Suprapubic skin (tissue), 4 donors: ENCODE measurements at regions not wholly inside any gene's neighbourhood (a gene's known extent, or its start where the extent isn't known, plus 50 kb on each side); places are given as distances from the start of the nearest gene placed in this dataset.

Experiments used
- DNase-seq, 2 donors: peaks; one replicate each; pipeline ENCODE4 v3.0.0-alpha.2; 2019; ENCODE audit warnings: low spot score in 2 of 2
- H3K27ac ChIP-seq: fragments of 200-600 bp; sonication (generic); one replicate; pipeline ENCODE4 v1.5.1; 2019
- H3K27me3 ChIP-seq: fragments of 200-600 bp; sonication (generic); one replicate; pipeline ENCODE4 v1.5.1; 2019
- H3K36me3 ChIP-seq: fragments of 200-600 bp; sonication (generic); one replicate; pipeline ENCODE4 v1.5.1; 2019
- H3K4me1 ChIP-seq: fragments of 200-600 bp; sonication (generic); one replicate; pipeline ENCODE4 v1.5.1; 2019
- H3K4me3 ChIP-seq: fragments of 200-600 bp; sonication (generic); one replicate; pipeline ENCODE4 v1.5.1; 2019; ENCODE audit warnings: mild to moderate bottlenecking
- H3K9me3 ChIP-seq: fragments of 200-600 bp; sonication (generic); one replicate; pipeline ENCODE4 v1.5.1; 2019
- CTCF ChIP-seq, 2 donors: fragments of 200-600 bp in 1 of 2; fragments of 450-650 bp in 1 of 2; sonication (generic) in 1 of 2; IDR thresholded peaks; one replicate each; pipeline ENCODE4 v1.5.1; 2016 to 2019; ENCODE audit warnings: antibody characterized with exemption in 2 of 2, mild to moderate bottlenecking in 1 of 2, moderate library complexity in 1 of 2
- EP300 ChIP-seq: sonication (generic); formaldehyde crosslinking; IDR thresholded peaks from one replicate; pipeline ENCODE4 v1.6.1; 2017; ENCODE audit warnings: antibody characterized with exemption
- POLR2A ChIP-seq, 2 donors: fragments of 450-650 bp; IDR thresholded peaks; one replicate each; pipeline ENCODE4 v1.6.1; 2017; ENCODE audit warnings: antibody characterized with exemption in 2 of 2, mild to moderate bottlenecking in 2 of 2, moderate library complexity in 2 of 2
- POLR2AphosphoS5 ChIP-seq, 3 donors: sonication (generic); formaldehyde crosslinking; IDR thresholded peaks; one replicate each; pipeline ENCODE4 v1.6.1; 2017; ENCODE audit warnings: antibody characterized with exemption in 3 of 3
- WGBS: methylation state at CpG from one replicate; pipeline ENCODE4 v1.1.5; 2018; 5-methylcytosine and 5-hydroxymethylcytosine counted together

GRCh38 chr5:138631096-138631928, 56.1 kb upstream of the HSPA9 start:
- 78% methylated on average over 4 of the region's 5 CpGs for WGBS
- no peak overlapping the region for H3K27ac ChIP-seq
- H3K4me1 ChIP-seq: peaks cover 12% of the 10 kb centered on the region
- H3K27me3 ChIP-seq: no peaks in the 10 kb centered on the region
- no peak for TF ChIP-seq EP300
- TF ChIP-seq POLR2A (IDR thresholded peaks at IDR 0.05): no peak
- no peak for TF ChIP-seq CTCF (IDR thresholded peaks at IDR 0.05)
- no peak for TF ChIP-seq POLR2AphosphoS5 (IDR thresholded peaks at IDR 0.05)
- no peaks in the 10 kb centered on the region for H3K36me3 ChIP-seq
- DNase-seq: peak in 1 of 2 donors; percentile 25
- H3K9me3 ChIP-seq: no peaks in the 10 kb centered on the region
- no peak overlapping the region for H3K4me3 ChIP-seq

GRCh38 chr5:138629392-138629791, 54.2 kb upstream of the HSPA9 start:
- Histone ChIP-seq H3K4me1 (no peaks in the 10 kb centered on the region), H3K27ac (no peak overlapping the region), H3K36me3 (no peaks in the 10 kb centered on the region), H3K4me3 (no peak overlapping the region), H3K9me3 (no peaks in the 10 kb centered on the region), H3K27me3 (no peaks in the 10 kb centered on the region)
- peak; percentile 19 to 41 for DNase-seq
- no peak for TF ChIP-seq EP300
- no peak for TF ChIP-seq POLR2A (IDR thresholded peaks at IDR 0.05)
- no peak for TF ChIP-seq POLR2AphosphoS5 (IDR thresholded peaks at IDR 0.05)
- TF ChIP-seq CTCF (IDR thresholded peaks at IDR 0.05): no peak
- 83% methylated on average over 3 of the region's 3 CpGs for WGBS

DNA sequence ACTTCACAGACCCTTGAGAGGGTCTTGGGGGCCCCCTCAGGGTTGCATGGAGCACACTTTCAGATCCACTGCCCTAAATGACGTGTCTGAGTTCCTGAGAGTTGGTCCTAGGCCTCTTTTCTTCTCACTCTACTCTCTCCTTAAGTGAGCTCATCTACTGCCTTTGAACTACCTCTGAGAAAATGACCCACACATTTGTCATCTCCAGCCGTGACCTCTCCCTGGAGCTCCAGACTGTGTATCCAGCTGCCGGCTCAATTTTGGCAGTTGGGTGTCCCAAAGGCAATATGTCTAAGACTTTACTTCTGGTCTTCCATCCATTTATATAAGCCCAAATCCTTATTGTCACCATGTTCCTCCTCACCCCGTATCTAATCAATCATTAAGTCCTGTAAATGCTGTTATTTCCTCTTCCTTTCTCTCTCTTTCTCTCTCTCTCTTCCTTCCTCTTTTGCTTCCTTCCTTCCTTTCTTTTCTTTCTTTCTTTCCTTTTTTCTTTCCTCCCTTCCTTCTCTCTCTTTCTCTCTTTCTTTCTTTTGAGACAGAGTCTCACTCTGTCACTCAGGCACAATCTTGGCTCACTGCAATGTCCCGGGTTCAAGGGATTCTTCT, 51.2 kb upstream of the HSPA9 start:
- WGBS: 94% methylated on average over 5 of the region's 5 CpGs
- H3K9me3 ChIP-seq: no peaks in the 10 kb centered on the region
- H3K27me3 ChIP-seq: no peaks in the 10 kb centered on the region
- peak; percentile 9 to 16 for DNase-seq
- H3K36me3 ChIP-seq: no peaks in the 10 kb centered on the region
- peaks cover 6% of the 10 kb centered on the region for H3K4me1 ChIP-seq
- no peak overlapping the region for H3K27ac ChIP-seq
- no peak overlapping the region for H3K4me3 ChIP-seq
- TF ChIP-seq EP300: no peak
- TF ChIP-seq POLR2A (IDR thresholded peaks at IDR 0.05): no peak

DNA sequence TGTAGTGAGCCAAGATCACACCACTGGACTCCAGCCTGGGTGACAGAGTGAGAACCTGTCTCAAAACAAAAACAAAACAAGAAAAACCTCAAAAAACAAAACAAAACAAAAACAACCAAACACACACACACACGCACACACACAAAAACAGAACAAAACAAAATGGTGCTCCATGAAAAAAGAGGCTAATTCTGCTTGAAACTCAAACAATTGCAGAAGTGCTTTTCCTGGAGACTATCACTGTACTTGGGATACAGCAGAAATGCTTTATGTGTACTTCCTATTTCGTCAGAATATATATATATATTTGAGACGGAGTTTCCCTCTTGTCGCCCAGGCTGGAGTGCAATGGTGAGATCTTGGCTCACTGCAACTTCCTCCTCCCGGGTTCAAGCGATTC, 49.9 kb upstream of the HSPA9 start:
- H3K9me3 ChIP-seq: no peaks in the 10 kb centered on the region
- whole genome bisulfite sequencing: 91% methylated on average over 6 of the region's 6 CpGs
- H3K4me1 ChIP-seq: peaks cover 6% of the 10 kb centered on the region
- H3K27me3 ChIP-seq: no peaks in the 10 kb centered on the region
- H3K4me3 ChIP-seq: no peak overlapping the region
- no peaks in the 10 kb centered on the region for H3K36me3 ChIP-seq
- H3K27ac ChIP-seq: no peak overlapping the region
- no peak for TF ChIP-seq POLR2AphosphoS5 (IDR thresholded peaks at IDR 0.05)
- no peak for TF ChIP-seq EP300
- no peak for TF ChIP-seq POLR2A (IDR thresholded peaks at IDR 0.05)
- TF ChIP-seq CTCF (IDR thresholded peaks at IDR 0.05): no peak
- DNase-seq: no peak
